HL-60 (cell line): ENCODE measurements at regions not wholly inside any gene's neighbourhood (a gene's known extent, or its start where the extent isn't known, plus 50 kb on each side); places are given as distances from the start of the nearest gene placed in this dataset.

Experiments
- DNase-seq, 2 experiments: peaks; one replicate each; pipeline ENCODE4 v3.0.0-alpha.2; 2010 to 2020; ENCODE audit warnings: low read depth in 1 of 2, low spot score in 1 of 2
- H3K27ac ChIP-seq: fragments of 250-450 bp; sonication (Bioruptor Pico); replicated peaks from 2 replicates; pipeline ENCODE4 v1.5.1; 2020; ENCODE audit warnings: mild to moderate bottlenecking, moderate library complexity
- H3K27me3 ChIP-seq: fragments of 250-450 bp; sonication (Bioruptor Pico); 2 replicates; pipeline ENCODE4 v1.5.1; 2021; ENCODE audit warnings: mild to moderate bottlenecking, moderate library complexity; ENCODE audit not compliant: insufficient read depth, poor library complexity, severe bottlenecking
- H3K4me3 ChIP-seq: replicated peaks from 2 replicates; pipeline ENCODE4 v1.5.1; 2011; ENCODE audit warnings: mild to moderate bottlenecking, control low read depth, low read length; ENCODE audit not compliant: insufficient read depth
- CTCF ChIP-seq: IDR thresholded peaks from one replicate; pipeline ENCODE4 v1.5.1; 2011; ENCODE audit warnings: low read length, control low read depth, inconsistent platforms; ENCODE audit not compliant: insufficient read depth
- GABPA ChIP-seq: IDR thresholded peaks from 2 replicates; pipeline ENCODE4 v1.6.1; 2012; ENCODE audit warnings: low read depth
- POLR2AphosphoS5 ChIP-seq: IDR thresholded peaks from 2 replicates; pipeline ENCODE4 v1.6.1; 2012; ENCODE audit warnings: low read depth
- REST ChIP-seq: IDR thresholded peaks from 2 replicates; pipeline ENCODE4 v1.6.1; 2012; ENCODE audit warnings: low read depth; ENCODE audit not compliant: insufficient replicate concordance
- SPI1 ChIP-seq: IDR thresholded peaks from 2 replicates; pipeline ENCODE4 v1.6.1; 2012; ENCODE audit warnings: low read depth, mild to moderate bottlenecking, borderline replicate concordance

GRCh38 chr15:58312031-58312430, 119.8 kb upstream of the LIPC start:
- H3K27ac ChIP-seq = no peak overlapping the region
- TF ChIP-seq POLR2AphosphoS5 (no peak), CTCF (no peak), GABPA (no peak), SPI1 (no peak), REST (no peak)
- H3K27me3 ChIP-seq = no peaks in the 10 kb centered on the region
- DNase-seq = no peak
- H3K4me3 ChIP-seq = no peak overlapping the region

- DNase-seq = no peak
- no peak for TF ChIP-seq GABPA
- no peak for TF ChIP-seq SPI1
- TF ChIP-seq POLR2AphosphoS5 = no peak
- no peak for TF ChIP-seq CTCF
- TF ChIP-seq REST = no peak
- Histone ChIP-seq H3K27me3 (no peaks in the 10 kb centered on the region), H3K4me3 (no peak overlapping the region), H3K27ac (no peak overlapping the region)
Observed at GRCh38 chr15:58313304-58313703, 118.5 kb upstream of the LIPC start.

GRCh38 chr15:58313810-58314592, 117.8 kb upstream of the LIPC start:
- no peak for DNase-seq
- Histone ChIP-seq H3K4me3 (no peak overlapping the region), H3K27ac (no peak overlapping the region), H3K27me3 (no peaks in the 10 kb centered on the region)
- TF ChIP-seq CTCF (no peak), POLR2AphosphoS5 (no peak), SPI1 (no peak), REST (no peak), GABPA (no peak)
